Lower leg skin (tissue), 3 donors: ENCODE measurements at regions not wholly inside any gene's neighbourhood (a gene's known extent, or its start where the extent isn't known, plus 50 kb on each side); places are given as distances from the start of the nearest gene placed in this dataset.

Source experiments
- POLR2A ChIP-seq, 2 donors: fragments of 450-650 bp; IDR thresholded peaks; one replicate each; pipeline ENCODE4 v1.6.1; 2016 to 2017; ENCODE audit warnings: antibody characterized with exemption in 2 of 2, mild to moderate bottlenecking in 1 of 2, moderate library complexity in 1 of 2
- TF ChIP-seq, protein P1 (sequence below), 3 donors: fragments of 450-650 bp; IDR thresholded peaks; one replicate each; pipeline ENCODE4 v1.5.1; 2016; ENCODE audit warnings: antibody characterized with exemption in 3 of 3, mild to moderate bottlenecking in 3 of 3, moderate library complexity in 2 of 3

- no peak for TF ChIP-seq POLR2A (IDR thresholded peaks at IDR 0.05)
- TF ChIP-seq, protein P1, sequence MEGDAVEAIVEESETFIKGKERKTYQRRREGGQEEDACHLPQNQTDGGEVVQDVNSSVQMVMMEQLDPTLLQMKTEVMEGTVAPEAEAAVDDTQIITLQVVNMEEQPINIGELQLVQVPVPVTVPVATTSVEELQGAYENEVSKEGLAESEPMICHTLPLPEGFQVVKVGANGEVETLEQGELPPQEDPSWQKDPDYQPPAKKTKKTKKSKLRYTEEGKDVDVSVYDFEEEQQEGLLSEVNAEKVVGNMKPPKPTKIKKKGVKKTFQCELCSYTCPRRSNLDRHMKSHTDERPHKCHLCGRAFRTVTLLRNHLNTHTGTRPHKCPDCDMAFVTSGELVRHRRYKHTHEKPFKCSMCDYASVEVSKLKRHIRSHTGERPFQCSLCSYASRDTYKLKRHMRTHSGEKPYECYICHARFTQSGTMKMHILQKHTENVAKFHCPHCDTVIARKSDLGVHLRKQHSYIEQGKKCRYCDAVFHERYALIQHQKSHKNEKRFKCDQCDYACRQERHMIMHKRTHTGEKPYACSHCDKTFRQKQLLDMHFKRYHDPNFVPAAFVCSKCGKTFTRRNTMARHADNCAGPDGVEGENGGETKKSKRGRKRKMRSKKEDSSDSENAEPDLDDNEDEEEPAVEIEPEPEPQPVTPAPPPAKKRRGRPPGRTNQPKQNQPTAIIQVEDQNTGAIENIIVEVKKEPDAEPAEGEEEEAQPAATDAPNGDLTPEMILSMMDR (IDR thresholded peaks at IDR 0.05): no peak
Observed at GRCh38 chr7:118862740-118863139, 638.2 kb downstream of the ANKRD7 start.
